ENCODE measurements at regions not wholly inside any gene's neighbourhood (a gene's known extent, or its start where the extent isn't known, plus 50 kb on each side); places are given as distances from the start of the nearest gene placed in this dataset.
A peak's percentile ranks its signal among the peaks of the same experiment; 100 is the strongest.

DNA sequence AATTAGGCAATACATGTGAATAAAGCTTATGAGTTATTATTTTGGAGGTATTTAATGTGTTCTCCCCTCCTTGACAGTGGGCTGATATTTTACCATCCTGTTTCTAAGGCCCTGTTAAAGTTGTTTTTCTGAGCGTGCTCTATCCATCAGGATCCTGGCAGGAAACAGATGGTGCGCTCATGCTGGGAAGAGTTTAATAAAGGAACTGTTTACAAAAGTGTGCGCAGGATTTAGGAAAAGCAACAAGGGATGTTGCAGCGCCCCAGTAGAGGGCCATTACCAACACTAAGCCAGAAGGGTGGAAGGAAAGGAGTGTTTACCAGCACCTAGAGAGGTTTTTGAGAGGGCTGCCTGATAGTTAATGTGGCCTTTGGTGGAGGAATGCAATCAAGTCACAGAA, 374.5 kb downstream of the KCNRG start:
- Histone ChIP-seq H3K36me3 (ENCODE audit: insufficient read depth, low read length, poor library complexity, severe bottlenecking) (no peaks in the 10 kb centered on the region), H3K4me1 (ENCODE audit: insufficient read depth, low read length, poor library complexity, severe bottlenecking) (peaks cover 55% of the 10 kb centered on the region), H3K9me3 (ENCODE audit: low read depth, low read length, poor library complexity, severe bottlenecking) (no peaks in the 10 kb centered on the region), H3K4me3 (ENCODE audit: low read depth, low read length, poor library complexity, severe bottlenecking) (no peak overlapping the region), H3K27ac (ENCODE audit: low read depth, low read length, poor library complexity, severe bottlenecking) (no peak overlapping the region), H3K27me3 (replicated peaks; ENCODE audit: insufficient read depth, low read depth, low read length, poor library complexity) (no peaks in the 10 kb centered on the region)
- ChIA-PET POLR2A (ENCODE audit: low non-redundant PET) (no interaction called here), CTCF (no interaction called here)
- intact Hi-C loops (cut with micrococcal nuclease; ENCODE audit: unreplicated experiment): no loop called here
- TF ChIP-seq, protein P1, sequence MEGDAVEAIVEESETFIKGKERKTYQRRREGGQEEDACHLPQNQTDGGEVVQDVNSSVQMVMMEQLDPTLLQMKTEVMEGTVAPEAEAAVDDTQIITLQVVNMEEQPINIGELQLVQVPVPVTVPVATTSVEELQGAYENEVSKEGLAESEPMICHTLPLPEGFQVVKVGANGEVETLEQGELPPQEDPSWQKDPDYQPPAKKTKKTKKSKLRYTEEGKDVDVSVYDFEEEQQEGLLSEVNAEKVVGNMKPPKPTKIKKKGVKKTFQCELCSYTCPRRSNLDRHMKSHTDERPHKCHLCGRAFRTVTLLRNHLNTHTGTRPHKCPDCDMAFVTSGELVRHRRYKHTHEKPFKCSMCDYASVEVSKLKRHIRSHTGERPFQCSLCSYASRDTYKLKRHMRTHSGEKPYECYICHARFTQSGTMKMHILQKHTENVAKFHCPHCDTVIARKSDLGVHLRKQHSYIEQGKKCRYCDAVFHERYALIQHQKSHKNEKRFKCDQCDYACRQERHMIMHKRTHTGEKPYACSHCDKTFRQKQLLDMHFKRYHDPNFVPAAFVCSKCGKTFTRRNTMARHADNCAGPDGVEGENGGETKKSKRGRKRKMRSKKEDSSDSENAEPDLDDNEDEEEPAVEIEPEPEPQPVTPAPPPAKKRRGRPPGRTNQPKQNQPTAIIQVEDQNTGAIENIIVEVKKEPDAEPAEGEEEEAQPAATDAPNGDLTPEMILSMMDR (conservative IDR thresholded peaks at IDR 0.05; ENCODE audit: low read depth, low read length): no peak
- no TSS peak for BruUV-seq (replicated peaks)
- DNase-seq (ENCODE audit: low spot score): peak; percentile 62

DNA sequence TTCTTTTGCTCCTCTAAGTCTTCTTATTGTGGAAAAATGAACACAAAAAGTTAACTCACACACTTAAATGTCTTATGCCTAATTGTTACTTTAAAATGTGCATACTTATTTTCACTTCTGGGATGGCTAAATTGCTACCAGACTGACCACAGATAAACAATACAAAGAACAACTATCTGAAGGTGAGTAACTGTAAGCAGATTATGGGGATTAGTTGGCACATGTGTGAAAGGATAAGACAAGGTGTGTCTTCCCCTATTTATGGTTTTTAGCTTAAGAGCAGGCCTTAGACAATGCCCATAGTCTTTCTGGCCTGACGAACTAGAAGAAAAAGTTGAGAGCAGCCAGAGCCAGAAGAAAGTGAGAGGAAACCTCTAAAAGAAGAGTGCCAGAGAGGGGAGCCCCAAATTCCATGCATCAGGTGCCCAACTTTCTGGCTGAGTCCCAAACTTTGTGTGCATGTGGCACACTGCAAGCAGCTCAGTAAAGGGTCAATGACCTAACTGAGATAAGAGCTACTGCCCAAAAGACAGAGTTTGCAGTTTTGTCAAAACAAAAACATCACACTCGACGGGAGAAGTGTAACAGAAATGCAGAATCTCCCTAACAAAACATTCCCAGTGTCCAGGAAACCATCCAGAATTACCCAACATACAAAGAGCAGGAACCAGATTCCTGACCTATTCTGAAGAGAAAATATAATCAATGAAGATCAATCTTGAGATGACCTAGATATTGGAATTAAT, 375.4 kb downstream of the KCNRG start:
- H3K4me3 ChIP-seq (ENCODE audit: low read depth, low read length, poor library complexity, severe bottlenecking): no peak overlapping the region
- no peaks in the 10 kb centered on the region for H3K36me3 ChIP-seq (ENCODE audit: insufficient read depth, low read length, poor library complexity, severe bottlenecking)
- TF ChIP-seq, protein P1 (conservative IDR thresholded peaks at IDR 0.05; ENCODE audit: low read depth, low read length): no peak
- no peak overlapping the region for H3K27ac ChIP-seq (ENCODE audit: low read depth, low read length, poor library complexity, severe bottlenecking)
- no peaks in the 10 kb centered on the region for H3K9me3 ChIP-seq (ENCODE audit: low read depth, low read length, poor library complexity, severe bottlenecking)
- POLR2A ChIA-PET (ENCODE audit: low non-redundant PET): no interaction called here
- BruUV-seq (replicated peaks): no TSS peak
- intact Hi-C loops (cut with micrococcal nuclease; ENCODE audit: unreplicated experiment): no loop called here
- CTCF ChIA-PET: no interaction called here
- no peak for DNase-seq (ENCODE audit: low spot score)
- H3K4me1 ChIP-seq (ENCODE audit: insufficient read depth, low read length, poor library complexity, severe bottlenecking): peaks cover 55% of the 10 kb centered on the region
- no peaks in the 10 kb centered on the region for H3K27me3 ChIP-seq (replicated peaks; ENCODE audit: insufficient read depth, low read depth, low read length, poor library complexity)

- ChIA-PET CTCF (no interaction called here), POLR2A (ENCODE audit: low non-redundant PET) (no interaction called here)
- no peak for DNase-seq (ENCODE audit: low spot score)
- H3K4me1 ChIP-seq (ENCODE audit: insufficient read depth, low read length, poor library complexity, severe bottlenecking): peaks cover 33% of the 10 kb centered on the region
- no peak overlapping the region for H3K27ac ChIP-seq (ENCODE audit: low read depth, low read length, poor library complexity, severe bottlenecking)
- H3K27me3 ChIP-seq (replicated peaks; ENCODE audit: insufficient read depth, low read depth, low read length, poor library complexity): no peaks in the 10 kb centered on the region
- no peaks in the 10 kb centered on the region for H3K36me3 ChIP-seq (ENCODE audit: insufficient read depth, low read length, poor library complexity, severe bottlenecking)
- BruUV-seq (replicated peaks): no TSS peak
- intact Hi-C loops (cut with micrococcal nuclease; ENCODE audit: unreplicated experiment): no loop called here
- TF ChIP-seq EZH2 (IDR thresholded peaks at IDR 0.05; ENCODE audit: borderline replicate concordance, low read depth, low read length, poor library complexity, severe bottlenecking): no peak
- no peak overlapping the region for H3K4me3 ChIP-seq (ENCODE audit: low read depth, low read length, poor library complexity, severe bottlenecking)
- no peaks in the 10 kb centered on the region for H3K9me3 ChIP-seq (ENCODE audit: low read depth, low read length, poor library complexity, severe bottlenecking)
Measured at GRCh38 chr13:50392977-50393376, 377.7 kb downstream of the KCNRG start.

- Histone ChIP-seq H3K27me3 (replicated peaks; ENCODE audit: insufficient read depth, low read depth, low read length, poor library complexity) (no peaks in the 10 kb centered on the region), H3K4me1 (ENCODE audit: insufficient read depth, low read length, poor library complexity, severe bottlenecking) (peaks cover 28% of the 10 kb centered on the region), H3K36me3 (ENCODE audit: insufficient read depth, low read length, poor library complexity, severe bottlenecking) (no peaks in the 10 kb centered on the region), H3K9me3 (ENCODE audit: low read depth, low read length, poor library complexity, severe bottlenecking) (no peaks in the 10 kb centered on the region), H3K27ac (ENCODE audit: low read depth, low read length, poor library complexity, severe bottlenecking) (no peak overlapping the region), H3K4me3 (ENCODE audit: low read depth, low read length, poor library complexity, severe bottlenecking) (no peak overlapping the region)
- BruUV-seq (replicated peaks): no TSS peak
- no peak for TF ChIP-seq EZH2 (IDR thresholded peaks at IDR 0.05; ENCODE audit: borderline replicate concordance, low read depth, low read length, poor library complexity, severe bottlenecking)
- TF ChIP-seq, protein P1 (conservative IDR thresholded peaks at IDR 0.05; ENCODE audit: low read depth, low read length): no peak
- intact Hi-C loops (cut with micrococcal nuclease; ENCODE audit: unreplicated experiment): no loop called here
- ChIA-PET CTCF (no interaction called here), POLR2A (ENCODE audit: low non-redundant PET) (no interaction called here)
- peak; percentile 80 for DNase-seq (ENCODE audit: low spot score)
Measured at GRCh38 chr13:50393628-50394027, 378.4 kb downstream of the KCNRG start.
